Neural cell (in vitro differentiated cells): ENCODE measurements at regions not wholly inside any gene's neighbourhood (a gene's known extent, or its start where the extent isn't known, plus 50 kb on each side); places are given as distances from the start of the nearest gene placed in this dataset.

Experiments
- H2AFZ ChIP-seq: fragments of 200-600, 300-800 bp; sonication (generic), shearing (Covaris generic); 2 replicates; pipeline ENCODE4 v1.6.0; 2014; ENCODE audit warnings: low read depth, mild to moderate bottlenecking, antibody characterized with exemption, low read length, moderate library complexity
- H3F3A ChIP-seq: fragments of 200-600 bp; shearing (Covaris generic); 2 replicates; pipeline ENCODE4 v1.6.1; 2016; ENCODE audit warnings: mild to moderate bottlenecking, moderate library complexity, mixed read lengths, antibody characterized with exemption, low read length; ENCODE audit not compliant: insufficient read depth, poor library complexity, severe bottlenecking
- H3K27ac ChIP-seq: fragments of 200-600, 300-800 bp; sonication (generic), shearing (Covaris generic); 2 replicates; pipeline ENCODE4 v1.5.1; 2014; ENCODE audit warnings: mild to moderate bottlenecking, low read length, moderate library complexity
- H3K27me3 ChIP-seq: fragments of 300-800, 200-600 bp; sonication (generic), shearing (Covaris generic); 2 replicates; pipeline ENCODE4 v1.6.0; 2014; ENCODE audit warnings: mild to moderate bottlenecking, low read depth, low read length, moderate library complexity; ENCODE audit not compliant: insufficient read depth
- H3K36me3 ChIP-seq: fragments of 300-800, 200-600 bp; sonication (generic), shearing (Covaris generic); 2 replicates; pipeline ENCODE4 v1.5.1; 2014; ENCODE audit warnings: mild to moderate bottlenecking, antibody characterized with exemption, low read length, moderate library complexity; ENCODE audit not compliant: insufficient read depth
- H3K4me2 ChIP-seq: fragments of 300-800, 200-600 bp; sonication (generic), shearing (Covaris generic); 2 replicates; pipeline ENCODE4 v1.6.0; 2014; ENCODE audit warnings: mild to moderate bottlenecking, low read length
- H3K4me3 ChIP-seq: fragments of 300-800, 200-600 bp; sonication (generic), shearing (Covaris generic); 2 replicates; pipeline ENCODE4 v1.5.1; 2014; ENCODE audit warnings: mild to moderate bottlenecking, low read length, moderate library complexity
- H3K79me2 ChIP-seq: fragments of 200-600 bp; shearing (Covaris generic); replicated peaks from 2 replicates; pipeline ENCODE4 v1.6.0; 2014; ENCODE audit warnings: mild to moderate bottlenecking, low read length, moderate library complexity; ENCODE audit not compliant: insufficient read depth
- H3K9ac ChIP-seq: fragments of 300-800, 200-600 bp; sonication (generic), shearing (Covaris generic); 2 replicates; pipeline ENCODE4 v1.6.1; 2016; ENCODE audit warnings: mild to moderate bottlenecking, low read length, mixed read lengths
- H3K9me2 ChIP-seq: fragments of 200-600 bp; shearing (Covaris generic); 2 replicates; pipeline ENCODE4 v1.6.1; 2016; ENCODE audit warnings: mild to moderate bottlenecking, low read length, mixed read lengths; ENCODE audit not compliant: insufficient read depth
- H3K9me3 ChIP-seq: fragments of 200-600, 300-800 bp; sonication (generic), shearing (Covaris generic); 2 replicates; pipeline ENCODE4 v1.6.1; 2016; ENCODE audit warnings: mild to moderate bottlenecking, mixed run types, low read length, moderate library complexity, mixed read lengths
- H4K20me1 ChIP-seq: fragments of 200-600 bp; shearing (Covaris generic); 2 replicates; pipeline ENCODE4 v1.6.1; 2016; ENCODE audit warnings: mild to moderate bottlenecking, mixed run types; ENCODE audit not compliant: insufficient read depth
- CTCF ChIP-seq: fragments of 450-650 bp; IDR thresholded peaks from 2 replicates; pipeline ENCODE4 v1.5.1; 2014; ENCODE audit warnings: antibody characterized with exemption, mild to moderate bottlenecking, moderate library complexity; ENCODE audit not compliant: poor library complexity, severe bottlenecking
- EP300 ChIP-seq: fragments of 450-650 bp; conservative IDR thresholded peaks from 2 replicates; pipeline ENCODE4 v1.6.1; 2014; ENCODE audit warnings: antibody characterized with exemption, mild to moderate bottlenecking, moderate library complexity; ENCODE audit not compliant: poor library complexity, severe bottlenecking
- EZH2 ChIP-seq: fragments of 200-600, 300-800 bp; shearing (Covaris generic), sonication (generic); IDR thresholded peaks from 2 replicates; pipeline ENCODE4 v1.6.1; 2014; ENCODE audit warnings: antibody characterized with exemption, low read length, borderline replicate concordance, mild to moderate bottlenecking; ENCODE audit not compliant: insufficient read depth, poor library complexity, severe bottlenecking
- MXI1 ChIP-seq: fragments of 450-650 bp; conservative IDR thresholded peaks from 2 replicates; pipeline ENCODE4 v1.6.1; 2014; ENCODE audit warnings: antibody characterized with exemption, mild to moderate bottlenecking; ENCODE audit not compliant: poor library complexity, severe bottlenecking
- POLR2AphosphoS5 ChIP-seq: IDR thresholded peaks from 2 replicates; pipeline ENCODE4 v1.6.1; 2012
- RAD21 ChIP-seq: fragments of 450-650 bp; conservative IDR thresholded peaks from 2 replicates; pipeline ENCODE4 v1.6.1; 2014; ENCODE audit warnings: antibody characterized with exemption, mild to moderate bottlenecking, moderate library complexity
- REST ChIP-seq: IDR thresholded peaks from 2 replicates; pipeline ENCODE4 v1.6.1; 2012; ENCODE audit warnings: borderline replicate concordance
- SMC3 ChIP-seq: fragments of 450-650 bp; conservative IDR thresholded peaks from 2 replicates; pipeline ENCODE4 v1.6.1; 2014; ENCODE audit warnings: antibody characterized with exemption, mild to moderate bottlenecking, moderate library complexity; ENCODE audit not compliant: poor library complexity
- TAF1 ChIP-seq: IDR thresholded peaks from 2 replicates; pipeline ENCODE4 v1.6.1; 2012; ENCODE audit warnings: low read depth

GRCh38 chr5:17157294-17157693, 60.1 kb upstream of the BASP1 start:
- H3K4me3 ChIP-seq = no peak overlapping the region
- no peak overlapping the region for H3K27ac ChIP-seq
- H3K9me2 ChIP-seq = no peaks in the 10 kb centered on the region
- no peak overlapping the region for H2AFZ ChIP-seq
- no peaks in the 10 kb centered on the region for H3K27me3 ChIP-seq
- no peaks in the 10 kb centered on the region for H3F3A ChIP-seq
- H3K79me2 ChIP-seq = no peaks in the 10 kb centered on the region
- no peaks in the 10 kb centered on the region for H3K9me3 ChIP-seq
- no peaks in the 10 kb centered on the region for H4K20me1 ChIP-seq
- H3K4me2 ChIP-seq = no peak overlapping the region
- no peak for TF ChIP-seq MXI1
- no peak for TF ChIP-seq EZH2
- TF ChIP-seq POLR2AphosphoS5 = no peak
- TF ChIP-seq CTCF = no peak
- no peak for TF ChIP-seq SMC3
- TF ChIP-seq REST = no peak
- no peak for TF ChIP-seq EP300
- peaks cover 5% of the 10 kb centered on the region for H3K36me3 ChIP-seq
- H3K9ac ChIP-seq = no peak overlapping the region

GRCh38 chr5:17157916-17158529, 59.4 kb upstream of the BASP1 start:
- Histone ChIP-seq H3F3A (no peaks in the 10 kb centered on the region), H3K4me3 (no peak overlapping the region), H3K27ac (no peak overlapping the region), H3K36me3 (peaks cover 5% of the 10 kb centered on the region), H3K79me2 (no peaks in the 10 kb centered on the region), H3K9me2 (no peaks in the 10 kb centered on the region), H3K27me3 (no peaks in the 10 kb centered on the region), H3K9me3 (no peaks in the 10 kb centered on the region), H2AFZ (no peak overlapping the region), H4K20me1 (no peaks in the 10 kb centered on the region), H3K9ac (no peak overlapping the region), H3K4me2 (no peak overlapping the region)
- TF ChIP-seq EP300 = no peak
- no peak for TF ChIP-seq POLR2AphosphoS5
- no peak for TF ChIP-seq CTCF
- no peak for TF ChIP-seq SMC3
- no peak for TF ChIP-seq RAD21
- TF ChIP-seq TAF1 = no peak
- no peak for TF ChIP-seq REST
- TF ChIP-seq EZH2 = no peak
- no peak for TF ChIP-seq MXI1
